ENCODE measurements at regions not wholly inside any gene's neighbourhood (a gene's known extent, or its start where the extent isn't known, plus 50 kb on each side); places are given as distances from the start of the nearest gene placed in this dataset.

DNA sequence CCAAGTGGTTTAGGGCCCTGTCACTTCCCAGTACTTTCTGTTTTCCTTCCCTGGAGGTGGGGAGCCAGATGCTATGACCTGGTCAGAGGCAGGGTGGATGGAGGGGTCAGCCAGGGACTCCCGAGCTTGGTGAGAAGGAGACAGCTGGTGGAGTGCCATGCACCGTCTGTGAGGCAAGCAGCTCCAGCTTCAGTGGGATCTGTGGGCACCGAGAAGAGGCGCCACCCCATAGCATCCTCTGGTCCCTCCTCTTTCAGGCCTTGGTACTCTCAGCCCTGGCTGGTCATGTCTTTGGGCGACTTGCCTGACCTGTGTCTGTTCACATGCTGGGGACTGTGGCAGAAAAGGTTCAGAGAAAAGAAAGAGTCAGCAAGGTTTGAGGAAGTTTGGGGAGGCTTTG is 299.3 kb upstream of the N4BP1 start:
- DNase-seq (ENCODE audit: low spot score in 2 of 2) = no peak
- Histone ChIP-seq H3K36me3 (replicated peaks) (no peaks in the 10 kb centered on the region), H3K4me3 (no peak overlapping the region), H3K27me3 (ENCODE audit: low read depth) (peaks cover 4% of the 10 kb centered on the region; the same call in 1 of the 2 replicates), H3K4me1 (no peaks in the 10 kb centered on the region), H3K9me3 (no peaks in the 10 kb centered on the region)
- in situ Hi-C loops (cut with MboI; ENCODE audit: low sequenced_read_pairs) = no loop called here

DNA sequence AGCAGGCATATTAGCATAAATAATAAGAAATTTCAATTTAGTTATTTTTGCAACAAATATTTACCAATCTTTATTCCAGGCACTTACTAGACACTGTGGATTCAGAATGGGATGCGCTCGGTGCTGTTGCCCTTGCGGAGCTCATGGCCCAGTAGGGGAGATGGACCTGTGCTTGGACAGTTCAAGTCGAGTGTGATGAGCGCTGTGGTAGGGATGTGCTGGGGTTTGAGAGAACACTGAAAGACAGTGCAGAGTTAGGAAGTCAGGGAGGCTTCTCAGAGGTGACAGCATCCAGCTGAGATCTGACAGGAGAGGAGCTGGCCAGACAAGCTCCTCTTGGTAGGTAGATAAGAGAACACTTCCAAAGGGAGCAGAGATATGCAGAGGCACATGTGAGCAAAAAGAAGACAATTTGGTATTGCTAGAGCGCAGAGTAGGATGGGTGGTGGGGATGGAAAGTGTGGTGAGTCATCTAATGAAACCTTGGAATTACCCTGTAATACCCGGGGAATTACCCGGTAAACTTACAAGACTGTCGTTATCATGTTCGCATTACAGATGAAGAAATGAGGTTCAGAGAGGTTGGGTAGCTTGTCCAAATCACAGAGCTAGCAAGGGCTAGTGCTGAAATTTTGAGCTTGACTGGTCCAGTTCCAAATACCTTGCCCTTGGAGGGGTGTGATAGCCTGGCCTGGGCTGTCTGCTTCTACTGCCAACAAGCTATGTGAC is 298.1 kb upstream of the N4BP1 start:
- Histone ChIP-seq H3K9me3 (no peaks in the 10 kb centered on the region), H3K4me1 (no peaks in the 10 kb centered on the region), H3K4me3 (no peak overlapping the region), H3K27me3 (ENCODE audit: low read depth) (peaks cover 5% of the 10 kb centered on the region; the same call in 1 of the 2 replicates), H3K36me3 (replicated peaks) (no peaks in the 10 kb centered on the region)
- in situ Hi-C loops (cut with MboI; ENCODE audit: low sequenced_read_pairs) = no loop called here
- DNase-seq (ENCODE audit: low spot score in 2 of 2) = no peak

DNA sequence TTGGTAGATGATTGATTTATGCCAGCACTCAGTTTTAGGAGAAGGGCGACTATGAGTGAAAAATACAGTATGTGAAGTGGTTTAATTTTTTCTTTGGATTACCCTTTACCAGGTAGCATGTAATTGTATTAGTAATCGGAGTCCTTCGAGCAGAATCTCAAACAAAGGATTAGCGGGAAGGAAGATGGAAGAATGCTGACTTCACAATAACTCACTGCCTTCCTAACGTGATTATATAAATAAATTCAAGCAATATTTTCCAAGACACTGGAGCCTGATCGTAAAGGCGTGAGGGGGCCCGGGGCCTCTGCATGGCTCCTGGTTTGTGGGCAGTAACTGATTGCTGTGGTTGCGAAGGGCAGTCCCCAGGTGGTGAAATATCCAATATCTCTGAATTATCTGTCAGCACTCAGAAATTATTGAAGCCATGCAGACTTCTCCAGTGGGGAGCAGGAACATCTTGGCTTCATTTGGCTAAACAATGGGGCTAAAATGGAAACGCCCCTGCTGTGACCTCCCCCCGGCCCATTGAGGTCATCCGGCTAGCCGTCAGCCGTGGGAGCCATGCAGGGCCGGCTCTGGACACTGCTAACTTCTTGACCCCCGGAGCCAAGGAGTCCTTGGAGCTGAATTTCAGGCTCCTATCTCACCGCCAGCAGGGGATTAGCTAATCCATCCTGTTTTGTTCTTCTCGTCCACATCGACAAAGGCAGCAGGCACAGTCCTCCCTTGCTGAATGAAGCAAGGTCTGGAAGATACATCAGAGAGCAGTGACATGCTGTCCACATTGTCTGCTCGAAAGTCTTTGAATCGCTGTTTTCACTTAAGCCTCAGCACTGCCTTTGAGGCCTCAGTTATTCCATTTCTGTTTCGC is 295.9 kb upstream of the N4BP1 start:
- no peak for DNase-seq (ENCODE audit: low spot score in 2 of 2)
- Histone ChIP-seq H3K9me3 (no peaks in the 10 kb centered on the region), H3K4me1 (no peaks in the 10 kb centered on the region), H3K4me3 (no peak overlapping the region), H3K36me3 (replicated peaks) (no peaks in the 10 kb centered on the region), H3K27me3 (ENCODE audit: low read depth) (peaks cover 13% of the 10 kb centered on the region)
- in situ Hi-C loops (cut with MboI; ENCODE audit: low sequenced_read_pairs) = no loop called here

DNA sequence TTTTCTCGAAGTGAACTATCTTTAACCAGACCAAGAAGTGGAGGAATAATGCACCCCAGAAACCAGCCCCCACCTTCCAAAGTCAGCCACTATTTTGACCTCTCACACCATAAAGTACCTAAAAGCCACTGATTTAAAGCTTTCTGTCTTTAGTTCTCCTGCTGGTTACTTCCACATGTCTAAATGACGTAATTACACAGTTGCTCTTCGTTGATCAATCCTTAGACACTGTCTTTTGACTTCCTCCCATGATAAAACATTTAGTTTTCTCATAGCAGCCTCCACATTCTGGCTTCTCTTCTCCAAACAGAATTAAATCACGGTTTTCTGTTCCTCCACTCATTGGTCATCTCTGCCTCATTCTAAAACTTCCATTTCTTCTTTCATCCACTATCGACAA is 294.4 kb upstream of the N4BP1 start:
- Histone ChIP-seq H3K4me1 (no peaks in the 10 kb centered on the region), H3K27me3 (ENCODE audit: low read depth) (peaks cover 13% of the 10 kb centered on the region), H3K9me3 (no peaks in the 10 kb centered on the region), H3K36me3 (replicated peaks) (no peaks in the 10 kb centered on the region), H3K4me3 (no peak overlapping the region)
- DNase-seq (ENCODE audit: low spot score in 2 of 2) = no peak
- in situ Hi-C loops (cut with MboI; ENCODE audit: low sequenced_read_pairs) = no loop called here

DNA sequence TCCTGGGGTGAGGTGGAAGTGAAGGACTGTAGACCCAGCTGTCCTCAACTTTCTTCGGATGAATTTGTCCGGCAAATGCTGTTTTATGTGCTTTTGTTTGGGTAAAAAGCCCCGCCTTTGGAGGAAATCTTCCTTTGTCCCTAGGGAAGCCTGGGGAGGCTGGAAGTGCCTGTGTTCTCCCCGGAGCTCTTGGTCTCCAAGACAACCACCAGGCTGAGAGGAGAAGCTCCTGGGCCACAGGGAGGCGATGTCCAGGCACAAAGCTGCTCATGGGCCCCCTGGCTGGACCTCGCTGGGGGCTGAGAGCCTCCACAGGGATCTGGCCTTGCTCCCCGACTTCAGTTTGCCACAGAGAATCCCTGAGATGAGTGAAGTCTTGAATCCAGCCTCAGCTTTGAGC is 293.1 kb upstream of the N4BP1 start:
- in situ Hi-C loops (cut with MboI; ENCODE audit: low sequenced_read_pairs) = no loop called here
- H3K36me3 ChIP-seq (replicated peaks) = no peaks in the 10 kb centered on the region
- no peak overlapping the region for H3K4me3 ChIP-seq

DNA sequence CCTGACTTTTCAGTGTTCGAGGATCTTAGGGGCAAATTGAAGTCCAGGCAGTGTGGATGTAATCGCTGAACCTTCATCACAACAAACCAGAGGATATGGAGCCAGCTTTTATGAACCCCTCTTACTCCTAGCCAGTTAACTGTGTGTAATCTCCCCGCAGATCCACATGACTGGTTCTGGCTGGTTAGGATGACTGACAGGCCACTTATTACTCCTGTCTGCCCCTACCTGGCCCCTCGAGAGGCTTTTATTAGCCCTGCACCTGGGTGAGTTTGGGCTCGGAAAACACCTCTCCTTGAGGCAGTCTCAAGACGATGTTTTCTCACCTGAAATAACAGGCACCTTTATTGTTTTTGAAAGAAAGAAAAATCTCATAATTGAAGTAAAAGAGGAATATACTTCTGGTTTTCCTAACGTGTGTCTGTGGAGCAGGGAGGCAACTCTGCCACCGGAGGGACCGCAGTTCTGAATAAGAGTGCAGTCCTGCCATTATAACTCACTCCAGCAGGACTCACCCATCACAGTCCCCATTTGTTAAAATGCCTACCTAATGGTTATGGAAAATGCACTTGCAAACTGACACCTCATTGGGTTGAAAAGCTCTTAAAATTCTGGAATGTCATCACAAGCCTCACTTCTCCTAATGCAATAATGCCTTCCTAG is 291.9 kb upstream of the N4BP1 start:
- DNase-seq (ENCODE audit: low spot score in 2 of 2) = no peak
- Histone ChIP-seq H3K9me3 (no peaks in the 10 kb centered on the region), H3K4me1 (no peaks in the 10 kb centered on the region), H3K27me3 (ENCODE audit: low read depth) (peaks cover 13% of the 10 kb centered on the region), H3K36me3 (replicated peaks) (no peaks in the 10 kb centered on the region), H3K4me3 (no peak overlapping the region)
- in situ Hi-C loops (cut with MboI; ENCODE audit: low sequenced_read_pairs) = no loop called here

More for the DNA sequence above, 293.1 kb upstream of the N4BP1 start:
- Histone ChIP-seq H3K4me1 (no peaks in the 10 kb centered on the region), H3K27me3 (ENCODE audit: low read depth) (peaks cover 13% of the 10 kb centered on the region), H3K9me3 (no peaks in the 10 kb centered on the region)
- DNase-seq (ENCODE audit: low spot score in 2 of 2) = no peak

DNA sequence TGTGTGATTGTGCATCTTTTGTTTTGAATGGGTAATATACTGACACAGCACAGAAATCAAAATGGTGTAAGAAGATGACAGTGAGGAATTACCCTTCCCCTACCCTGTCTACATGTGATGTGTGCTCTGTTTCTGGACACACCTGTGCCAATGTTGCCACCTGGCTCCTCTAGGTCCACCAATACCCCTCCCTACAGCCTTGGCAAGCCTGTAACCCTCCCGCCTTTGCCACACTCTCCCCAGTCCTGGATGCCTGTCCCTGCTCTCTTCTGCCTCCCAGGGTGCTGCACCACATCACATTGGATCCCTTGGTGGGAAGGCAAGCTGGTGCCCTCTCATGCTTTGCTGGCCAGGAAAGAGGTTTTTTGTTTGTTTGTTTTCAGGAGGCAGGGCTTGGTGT is 289.5 kb upstream of the N4BP1 start:
- Histone ChIP-seq H3K4me1 (no peaks in the 10 kb centered on the region), H3K36me3 (replicated peaks) (no peaks in the 10 kb centered on the region), H3K4me3 (no peak overlapping the region), H3K9me3 (no peaks in the 10 kb centered on the region), H3K27me3 (ENCODE audit: low read depth) (peaks cover 12% of the 10 kb centered on the region)
- in situ Hi-C loops (cut with MboI; ENCODE audit: low sequenced_read_pairs) = no loop called here
- no peak for DNase-seq (ENCODE audit: low spot score in 2 of 2)

DNA sequence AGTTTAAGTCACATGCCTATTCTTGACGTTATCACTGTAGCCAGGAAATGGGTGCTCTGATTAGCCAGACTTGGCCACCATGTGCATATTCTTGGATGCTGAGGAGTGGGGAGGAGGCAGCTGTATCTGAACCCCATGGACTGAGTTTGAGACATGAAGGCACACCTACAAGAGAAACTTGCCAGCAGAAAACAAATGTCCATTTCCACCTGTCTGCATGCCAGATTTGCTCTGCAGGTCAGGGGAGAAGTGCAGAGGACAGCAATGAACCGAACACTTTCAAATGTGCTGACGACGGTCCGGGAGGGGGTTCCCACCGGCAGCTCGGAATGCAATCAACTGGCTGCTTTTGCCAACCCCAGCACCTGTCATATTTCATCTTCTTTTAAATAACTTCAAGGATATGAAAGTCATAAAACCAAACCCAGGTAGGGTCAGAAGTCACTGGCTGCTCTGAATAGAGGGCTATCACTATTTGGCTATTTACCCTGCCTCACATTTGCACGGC is 287.8 kb upstream of the N4BP1 start:
- H3K9me3 ChIP-seq = no peaks in the 10 kb centered on the region
- in situ Hi-C loops (cut with MboI; ENCODE audit: low sequenced_read_pairs) = no loop called here

DNA sequence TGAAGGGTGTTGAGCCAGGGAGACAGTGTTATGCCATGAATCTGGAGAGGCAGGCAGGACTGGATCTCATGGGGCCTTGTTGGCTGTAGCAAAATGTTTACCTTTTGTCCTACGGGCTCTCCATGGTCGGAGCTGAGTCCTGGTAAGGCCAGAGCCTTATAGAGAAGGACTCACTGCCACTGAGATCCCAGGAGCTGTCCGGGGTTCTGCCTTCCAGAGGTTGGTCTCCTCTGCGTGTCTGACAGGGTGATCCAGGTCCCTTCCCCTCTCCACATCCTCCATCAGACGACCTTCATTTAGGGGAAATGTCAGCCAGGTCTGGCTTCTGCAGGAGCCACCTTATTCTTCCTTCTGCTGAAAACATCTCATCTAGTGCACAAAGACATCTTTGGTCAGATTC is 285.2 kb upstream of the N4BP1 start:
- Histone ChIP-seq H3K4me3 (no peak overlapping the region), H3K9me3 (no peaks in the 10 kb centered on the region), H3K27me3 (ENCODE audit: low read depth) (no peaks in the 10 kb centered on the region), H3K4me1 (no peaks in the 10 kb centered on the region), H3K36me3 (replicated peaks) (no peaks in the 10 kb centered on the region)
- DNase-seq (ENCODE audit: low spot score in 2 of 2) = no peak
- in situ Hi-C loops (cut with MboI; ENCODE audit: low sequenced_read_pairs) = no loop called here

More for the DNA sequence above, 287.8 kb upstream of the N4BP1 start:
- Histone ChIP-seq H3K36me3 (replicated peaks) (no peaks in the 10 kb centered on the region), H3K27me3 (ENCODE audit: low read depth) (peaks cover 8% of the 10 kb centered on the region), H3K4me1 (no peaks in the 10 kb centered on the region), H3K4me3 (no peak overlapping the region)
- no peak for DNase-seq (ENCODE audit: low spot score in 2 of 2)

DNA sequence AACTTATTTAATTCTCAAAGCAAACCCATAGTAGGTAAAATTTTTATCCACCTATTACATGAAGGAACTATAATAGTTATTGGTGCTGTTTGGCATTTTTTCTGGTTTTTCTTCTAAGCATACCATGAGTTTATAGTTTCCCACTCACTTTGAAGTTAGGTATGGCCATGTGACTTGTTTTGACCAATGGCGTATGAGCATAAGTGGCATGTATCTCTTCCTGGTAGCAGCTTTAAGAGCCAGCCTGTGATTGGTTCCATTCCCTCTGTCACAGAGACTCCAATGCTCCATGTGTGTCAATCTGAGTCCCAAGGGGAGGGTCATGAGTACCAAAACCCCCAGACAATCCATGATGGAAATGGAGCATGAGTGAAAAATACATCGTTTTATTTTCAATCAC is 282.9 kb upstream of the N4BP1 start:
- H3K4me3 ChIP-seq = no peak overlapping the region
- no peaks in the 10 kb centered on the region for H3K27me3 ChIP-seq (ENCODE audit: low read depth)
- in situ Hi-C loops (cut with MboI; ENCODE audit: low sequenced_read_pairs) = no loop called here
- no peaks in the 10 kb centered on the region for H3K36me3 ChIP-seq (replicated peaks)
- no peaks in the 10 kb centered on the region for H3K9me3 ChIP-seq
- H3K4me1 ChIP-seq = no peaks in the 10 kb centered on the region
- DNase-seq (ENCODE audit: low spot score in 2 of 2) = no peak

DNA sequence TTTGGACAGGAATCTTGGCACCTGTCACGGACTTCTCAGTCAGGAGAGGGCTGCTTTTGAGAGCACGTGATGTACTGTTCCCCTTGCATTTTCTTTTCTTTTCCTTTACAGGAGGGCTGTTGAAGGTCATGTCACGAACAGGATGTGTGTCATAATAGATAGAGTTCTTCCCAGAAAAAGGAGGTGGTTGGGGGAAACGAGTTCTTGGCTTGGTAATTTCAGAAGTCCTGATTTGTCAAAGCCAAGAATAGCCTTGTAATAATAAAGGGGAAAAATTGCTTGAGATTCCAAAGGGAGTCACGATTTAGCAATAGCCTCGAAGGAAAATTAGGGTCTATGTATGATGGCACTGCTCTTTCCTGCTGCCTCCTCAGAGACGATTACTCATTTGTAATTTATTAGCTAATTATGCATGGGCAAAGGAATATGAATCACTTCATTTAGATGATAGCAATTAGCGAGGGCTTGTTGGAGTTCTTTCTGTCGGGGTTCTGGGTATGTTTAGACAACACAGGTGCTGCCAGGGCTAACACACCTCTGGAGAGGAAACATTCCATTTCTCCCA is 277.7 kb upstream of the N4BP1 start:
- Histone ChIP-seq H3K9me3 (no peaks in the 10 kb centered on the region), H3K27me3 (ENCODE audit: low read depth) (no peaks in the 10 kb centered on the region), H3K36me3 (replicated peaks) (no peaks in the 10 kb centered on the region), H3K4me3 (no peak overlapping the region), H3K4me1 (no peaks in the 10 kb centered on the region)
- DNase-seq (ENCODE audit: low spot score in 2 of 2) = no peak
- in situ Hi-C loops (cut with MboI; ENCODE audit: low sequenced_read_pairs) = no loop called here

DNA sequence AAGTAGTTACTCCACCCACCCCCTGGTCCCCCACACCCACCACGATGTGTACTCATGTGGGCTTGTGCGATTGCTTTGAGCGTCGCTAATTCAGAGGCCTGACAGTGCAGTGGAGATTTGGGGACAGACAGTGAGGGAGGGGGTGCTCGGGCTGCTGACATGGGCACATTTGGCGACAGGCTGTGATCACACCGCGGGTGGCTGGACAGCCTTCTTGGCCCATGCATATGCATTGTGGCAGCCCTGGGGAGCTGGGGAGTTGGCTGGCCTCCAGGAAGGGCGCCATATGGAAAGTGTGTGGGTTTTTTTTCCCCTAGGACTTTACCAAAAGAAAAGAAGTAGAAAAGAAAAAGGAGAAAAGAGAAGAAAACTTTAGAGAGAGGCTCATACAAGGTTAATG is 275.5 kb upstream of the N4BP1 start:
- Histone ChIP-seq H3K4me1 (no peaks in the 10 kb centered on the region), H3K36me3 (replicated peaks) (no peaks in the 10 kb centered on the region), H3K9me3 (no peaks in the 10 kb centered on the region), H3K4me3 (no peak overlapping the region), H3K27me3 (ENCODE audit: low read depth) (no peaks in the 10 kb centered on the region)
- DNase-seq (ENCODE audit: low spot score in 2 of 2) = no peak
- in situ Hi-C loops (cut with MboI; ENCODE audit: low sequenced_read_pairs) = no loop called here

DNA sequence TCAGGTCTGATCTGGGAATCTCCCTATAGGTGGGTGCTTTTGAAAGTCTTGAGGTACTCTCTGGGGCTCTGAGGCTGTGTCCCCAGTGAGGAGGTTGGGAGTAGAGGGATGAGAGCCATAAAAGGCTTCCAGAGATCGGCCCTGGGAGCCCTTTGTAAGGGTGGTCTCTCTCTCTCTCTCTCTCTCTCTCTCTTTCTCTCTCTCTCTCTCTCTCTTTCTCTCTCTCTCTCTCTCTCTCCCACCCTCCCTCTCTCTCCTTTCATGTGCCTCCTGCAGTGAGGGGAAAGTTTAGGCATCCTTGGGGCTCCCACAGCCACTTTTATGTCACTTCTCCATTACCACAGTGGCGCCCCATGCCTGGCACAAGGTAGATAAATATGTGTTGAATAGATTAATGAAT is 271.3 kb upstream of the N4BP1 start:
- Histone ChIP-seq H3K27me3 (ENCODE audit: low read depth) (no peaks in the 10 kb centered on the region), H3K4me3 (no peak overlapping the region), H3K9me3 (no peaks in the 10 kb centered on the region), H3K4me1 (no peaks in the 10 kb centered on the region), H3K36me3 (replicated peaks) (no peaks in the 10 kb centered on the region)
- DNase-seq (ENCODE audit: low spot score in 2 of 2) = no peak
- in situ Hi-C loops (cut with MboI; ENCODE audit: low sequenced_read_pairs) = no loop called here

Data from HAP-1 (cell line).